ENCODE measurements at regions not wholly inside any gene's neighbourhood (a gene's known extent, or its start where the extent isn't known, plus 50 kb on each side); places are given as distances from the start of the nearest gene placed in this dataset.

- TF ChIP-seq, protein P1, sequence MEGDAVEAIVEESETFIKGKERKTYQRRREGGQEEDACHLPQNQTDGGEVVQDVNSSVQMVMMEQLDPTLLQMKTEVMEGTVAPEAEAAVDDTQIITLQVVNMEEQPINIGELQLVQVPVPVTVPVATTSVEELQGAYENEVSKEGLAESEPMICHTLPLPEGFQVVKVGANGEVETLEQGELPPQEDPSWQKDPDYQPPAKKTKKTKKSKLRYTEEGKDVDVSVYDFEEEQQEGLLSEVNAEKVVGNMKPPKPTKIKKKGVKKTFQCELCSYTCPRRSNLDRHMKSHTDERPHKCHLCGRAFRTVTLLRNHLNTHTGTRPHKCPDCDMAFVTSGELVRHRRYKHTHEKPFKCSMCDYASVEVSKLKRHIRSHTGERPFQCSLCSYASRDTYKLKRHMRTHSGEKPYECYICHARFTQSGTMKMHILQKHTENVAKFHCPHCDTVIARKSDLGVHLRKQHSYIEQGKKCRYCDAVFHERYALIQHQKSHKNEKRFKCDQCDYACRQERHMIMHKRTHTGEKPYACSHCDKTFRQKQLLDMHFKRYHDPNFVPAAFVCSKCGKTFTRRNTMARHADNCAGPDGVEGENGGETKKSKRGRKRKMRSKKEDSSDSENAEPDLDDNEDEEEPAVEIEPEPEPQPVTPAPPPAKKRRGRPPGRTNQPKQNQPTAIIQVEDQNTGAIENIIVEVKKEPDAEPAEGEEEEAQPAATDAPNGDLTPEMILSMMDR (IDR thresholded peaks at IDR 0.05) = no peak
- TF ChIP-seq POLR2A (IDR thresholded peaks at IDR 0.05) = no peak
These were observed 242.1 kb downstream of the CTTN start for GRCh38 chr11:70640408-70640807.
